ENCODE measurements at regions not wholly inside any gene's neighbourhood (a gene's known extent, or its start where the extent isn't known, plus 50 kb on each side); places are given as distances from the start of the nearest gene placed in this dataset.
"Not testable (repeated sequence)": the region's sequence is repeated elsewhere in the genome, so short reads cannot be mapped to it uniquely, and the experiment has no call there.

DNA sequence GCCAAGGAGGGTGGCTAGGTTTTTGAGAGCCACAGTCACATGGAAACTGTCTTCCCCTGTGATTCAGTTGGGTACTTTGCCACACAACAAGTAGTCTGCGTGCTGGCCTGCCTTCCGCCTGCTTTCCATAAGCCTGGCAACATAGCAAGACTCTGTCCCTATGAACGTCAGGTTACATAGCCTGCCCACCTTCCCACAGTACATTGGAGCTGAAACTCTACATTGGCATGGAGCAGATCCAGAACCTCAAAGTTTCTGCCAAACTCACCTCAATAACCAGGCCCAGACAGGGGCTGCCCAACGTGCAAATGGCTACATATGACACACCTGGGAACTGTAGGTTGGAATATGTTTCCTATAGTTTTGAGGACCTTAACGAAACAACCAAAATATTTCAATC, 140.6 kb upstream of the PRICKLE2 start:
- Histone ChIP-seq H3K27ac (ENCODE audit: low read depth, low read length) (no peak overlapping the region), H3K4me3 (ENCODE audit: low read length) (no peak overlapping the region), H3K4me1 (ENCODE audit: insufficient read depth, low read length) (no peaks in the 10 kb centered on the region), H3K36me3 (ENCODE audit: insufficient read depth, low read length) (no peaks in the 10 kb centered on the region), H3K9me3 (ENCODE audit: low read length) (no peaks in the 10 kb centered on the region), H3K27me3 (ENCODE audit: insufficient read depth, low read length, poor library complexity, severe bottlenecking) (no peaks in the 10 kb centered on the region)
- POLR2A ChIA-PET, result no interaction called here
- Mint-ChIP-seq H3K27ac (no peak overlapping the region), H3K4me3 (no peak overlapping the region), H3K4me1 (no peaks in the 10 kb centered on the region), H3K36me3 (no peaks in the 10 kb centered on the region), H3K27me3 (peaks cover under 1 to 3% of the 10 kb centered on the region in 2 donors), H3K9me3 (peaks cover 0 to 2% (median 0%) of the 10 kb centered on the region in 5 donors)
- CTCF ChIA-PET, result interaction anchor here (1.0 kb wide), 1 partner anchor 8 kb away, joined by 3 read pairs; no protein-coding TSS in a partner anchor
- no peak for DNase-seq

DNA sequence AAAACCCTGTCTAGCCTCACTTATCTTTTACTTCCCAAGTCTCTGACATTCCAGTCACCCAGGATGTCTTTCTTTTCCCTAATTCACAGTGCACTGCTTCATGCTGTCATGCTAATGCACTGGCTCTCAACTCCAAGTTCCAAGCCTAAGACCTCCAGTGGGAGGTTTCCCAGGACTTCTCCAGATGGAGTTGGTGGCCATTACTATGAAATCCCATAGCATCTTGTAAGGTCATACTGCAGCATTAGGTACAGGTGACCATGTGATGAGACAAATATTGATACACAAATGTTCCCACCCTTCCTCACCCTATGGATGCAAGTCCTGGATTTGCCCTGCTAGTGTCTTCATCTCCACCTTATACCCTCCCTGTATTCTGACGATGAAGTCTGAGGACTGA, 138.6 kb upstream of the PRICKLE2 start:
- H3K27me3 Mint-ChIP-seq, result peaks cover 0 to 6% of the 10 kb centered on the region in 2 donors
- no peak overlapping the region for H3K27ac Mint-ChIP-seq
- H3K4me1 Mint-ChIP-seq, result no peaks in the 10 kb centered on the region
- Histone ChIP-seq H3K4me3 (ENCODE audit: low read length) (no peak overlapping the region), H3K27me3 (ENCODE audit: insufficient read depth, low read length, poor library complexity, severe bottlenecking) (no peaks in the 10 kb centered on the region), H3K9me3 (ENCODE audit: low read length) (no peaks in the 10 kb centered on the region), H3K27ac (ENCODE audit: low read depth, low read length) (no peak overlapping the region), H3K36me3 (ENCODE audit: insufficient read depth, low read length) (no peaks in the 10 kb centered on the region), H3K4me1 (ENCODE audit: insufficient read depth, low read length) (no peaks in the 10 kb centered on the region)
- H3K36me3 Mint-ChIP-seq, result no peaks in the 10 kb centered on the region
- ChIA-PET POLR2A (no interaction called here), CTCF (no interaction called here)
- no peak for DNase-seq
- no peak overlapping the region for H3K4me3 Mint-ChIP-seq
- H3K9me3 Mint-ChIP-seq, result peaks cover 0 to 2% (median 0%) of the 10 kb centered on the region in 5 donors

DNA sequence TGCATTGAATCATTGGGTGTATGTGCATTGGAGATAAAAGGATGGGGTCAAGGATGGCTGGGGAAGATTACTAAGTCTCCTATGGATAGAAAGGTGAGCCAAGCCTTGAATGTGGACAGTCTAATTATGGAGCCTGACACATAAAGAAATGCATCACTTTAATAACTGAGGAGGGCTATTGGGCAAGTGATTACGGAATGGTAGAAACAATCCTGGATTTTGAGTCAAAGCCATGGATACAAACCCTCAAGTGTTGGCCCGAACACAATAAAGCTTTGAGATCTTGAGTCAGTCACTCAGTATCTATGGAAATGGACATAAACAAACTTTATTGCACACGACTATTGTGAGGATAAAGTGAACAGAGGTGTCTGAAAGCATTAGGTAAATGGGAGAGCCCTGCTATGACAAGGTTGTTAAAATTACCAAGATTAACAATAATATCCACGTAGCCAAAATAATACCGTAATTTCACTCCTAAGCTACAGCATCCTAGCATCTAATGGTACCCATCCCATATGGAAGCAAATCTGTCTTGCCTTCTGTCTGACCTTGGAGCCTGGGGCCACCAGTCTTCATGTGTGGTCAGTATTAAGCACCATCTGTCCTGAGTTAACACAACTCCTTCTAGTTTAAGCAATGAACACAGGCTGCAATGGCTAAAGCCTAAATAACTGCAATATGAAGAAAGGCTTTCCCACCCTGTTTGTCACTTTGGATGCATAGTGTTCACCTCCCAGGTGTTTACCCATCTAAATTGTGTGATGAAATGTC, 136.9 kb upstream of the PRICKLE2 start:
- CTCF ChIA-PET, result no interaction called here
- no peaks in the 10 kb centered on the region for H3K27me3 ChIP-seq (ENCODE audit: insufficient read depth, low read length, poor library complexity, severe bottlenecking)

DNA sequence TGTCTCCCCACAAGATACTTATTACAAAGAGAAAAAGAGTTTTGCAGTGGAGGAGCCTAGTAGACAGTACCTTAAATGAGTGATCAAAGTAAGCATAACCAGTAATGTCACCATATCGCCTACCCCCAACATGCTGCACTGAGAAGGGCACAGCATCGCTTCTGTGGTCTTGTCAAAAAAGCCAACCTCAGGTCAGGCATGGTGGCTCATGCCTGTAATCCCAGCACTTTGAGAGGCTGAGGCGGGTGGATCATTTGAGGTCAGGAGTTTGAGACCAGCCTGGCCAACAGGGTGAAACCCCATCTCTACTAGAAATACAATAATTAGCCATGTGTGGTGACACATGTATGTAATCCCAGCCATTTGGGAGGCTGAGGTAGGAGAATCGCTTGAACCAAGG, 135.8 kb upstream of the PRICKLE2 start:
- H3K4me3 Mint-ChIP-seq; H3K4me1 Mint-ChIP-seq; CTCF ChIA-PET; H3K36me3 Mint-ChIP-seq; H3K4me1 ChIP-seq (ENCODE audit: insufficient read depth, low read length); DNase-seq; H3K27me3 Mint-ChIP-seq; H3K4me3 ChIP-seq (ENCODE audit: low read length); H3K9me3 Mint-ChIP-seq; H3K36me3 ChIP-seq (ENCODE audit: insufficient read depth, low read length); H3K27me3 ChIP-seq (ENCODE audit: insufficient read depth, low read length, poor library complexity, severe bottlenecking); H3K27ac ChIP-seq (ENCODE audit: low read depth, low read length); H3K27ac Mint-ChIP-seq; H3K9me3 ChIP-seq (ENCODE audit: low read length); POLR2A ChIA-PET: not testable (repeated sequence)

More for the DNA sequence above, 136.9 kb upstream of the PRICKLE2 start:
- POLR2A ChIA-PET, result no interaction called here
- H3K4me3 ChIP-seq (ENCODE audit: low read length), result no peak overlapping the region
- H3K4me1 ChIP-seq (ENCODE audit: insufficient read depth, low read length), result no peaks in the 10 kb centered on the region
- Mint-ChIP-seq H3K27ac (no peak overlapping the region), H3K36me3 (no peaks in the 10 kb centered on the region), H3K4me3 (no peak overlapping the region), H3K9me3 (peaks cover 0 to 2% (median 0%) of the 10 kb centered on the region in 5 donors), H3K4me1 (no peaks in the 10 kb centered on the region), H3K27me3 (peaks cover 1 to 6% of the 10 kb centered on the region in 2 donors)
- H3K9me3 ChIP-seq (ENCODE audit: low read length), result no peaks in the 10 kb centered on the region
- no peak overlapping the region for H3K27ac ChIP-seq (ENCODE audit: low read depth, low read length)
- no peak for DNase-seq
- H3K36me3 ChIP-seq (ENCODE audit: insufficient read depth, low read length), result no peaks in the 10 kb centered on the region

DNA sequence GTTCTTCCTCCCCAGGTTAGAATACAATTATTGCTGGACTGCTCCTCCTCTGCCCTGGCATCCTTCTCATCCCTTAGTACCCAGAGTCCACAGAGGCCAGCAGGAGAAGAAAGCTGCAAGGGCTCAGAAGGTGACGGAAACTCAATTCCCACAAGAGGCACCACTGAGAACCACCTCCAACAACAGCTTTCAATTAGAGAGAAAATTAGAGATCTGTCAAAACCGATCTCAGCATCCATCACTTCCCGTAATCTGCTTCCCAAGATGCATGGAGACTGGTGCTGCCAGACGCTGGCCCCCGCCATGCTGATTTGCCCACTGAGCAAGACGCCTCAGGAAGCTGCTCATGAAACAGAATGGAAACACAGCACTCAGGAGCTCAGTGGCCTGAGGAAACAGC, 135.0 kb upstream of the PRICKLE2 start:
- CTCF ChIA-PET, result no interaction called here
- POLR2A ChIA-PET, result no interaction called here
- Mint-ChIP-seq H3K27me3 (peaks cover 1 to 6% of the 10 kb centered on the region in 2 donors), H3K27ac (no peak overlapping the region), H3K36me3 (no peaks in the 10 kb centered on the region), H3K4me1 (no peaks in the 10 kb centered on the region), H3K9me3 (peaks cover 0 to 2% (median 0%) of the 10 kb centered on the region in 5 donors), H3K4me3 (no peak overlapping the region)
- H3K27ac ChIP-seq (ENCODE audit: low read depth, low read length), result no peak overlapping the region
- H3K4me3 ChIP-seq (ENCODE audit: low read length), result no peak overlapping the region
- no peaks in the 10 kb centered on the region for H3K36me3 ChIP-seq (ENCODE audit: insufficient read depth, low read length)
- H3K9me3 ChIP-seq (ENCODE audit: low read length), result no peaks in the 10 kb centered on the region
- DNase-seq, result no peak
- no peaks in the 10 kb centered on the region for H3K27me3 ChIP-seq (ENCODE audit: insufficient read depth, low read length, poor library complexity, severe bottlenecking)
- no peaks in the 10 kb centered on the region for H3K4me1 ChIP-seq (ENCODE audit: insufficient read depth, low read length)

DNA sequence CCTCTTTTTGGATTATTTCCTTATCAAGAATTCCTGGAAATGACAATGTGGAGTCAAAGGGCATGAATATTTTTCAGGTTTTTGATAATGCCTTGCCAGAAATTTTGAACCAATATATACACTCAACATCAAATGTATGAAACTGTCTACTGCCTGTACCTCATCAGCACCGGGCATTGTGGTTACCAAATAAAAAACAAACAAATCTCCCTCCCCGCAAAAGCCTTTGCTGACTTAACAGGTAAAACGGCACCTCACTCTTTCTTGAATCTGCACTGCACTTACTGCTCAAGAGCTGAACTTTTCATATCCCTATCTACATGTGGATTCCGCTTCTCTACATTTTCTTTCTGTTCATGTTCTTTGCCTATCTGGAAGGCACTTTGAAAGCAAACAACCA, 134.5 kb upstream of the PRICKLE2 start:
- H3K27me3 ChIP-seq (ENCODE audit: insufficient read depth, low read length, poor library complexity, severe bottlenecking), result no peaks in the 10 kb centered on the region
- H3K27ac ChIP-seq (ENCODE audit: low read depth, low read length), result no peak overlapping the region
- no peak overlapping the region for H3K27ac Mint-ChIP-seq
- H3K27me3 Mint-ChIP-seq, result peaks cover 1 to 6% of the 10 kb centered on the region in 2 donors
- H3K36me3 Mint-ChIP-seq, result no peaks in the 10 kb centered on the region
- ChIA-PET CTCF (no interaction called here), POLR2A (no interaction called here)
- H3K9me3 Mint-ChIP-seq, result peaks cover 0 to 2% (median 0%) of the 10 kb centered on the region in 5 donors
- H3K4me3 Mint-ChIP-seq, result no peak overlapping the region
- no peaks in the 10 kb centered on the region for H3K36me3 ChIP-seq (ENCODE audit: insufficient read depth, low read length)
- H3K4me3 ChIP-seq (ENCODE audit: low read length), result no peak overlapping the region
- H3K9me3 ChIP-seq (ENCODE audit: low read length), result no peaks in the 10 kb centered on the region
- no peak for DNase-seq
- no peaks in the 10 kb centered on the region for H3K4me1 Mint-ChIP-seq
- H3K4me1 ChIP-seq (ENCODE audit: insufficient read depth, low read length), result no peaks in the 10 kb centered on the region

DNA sequence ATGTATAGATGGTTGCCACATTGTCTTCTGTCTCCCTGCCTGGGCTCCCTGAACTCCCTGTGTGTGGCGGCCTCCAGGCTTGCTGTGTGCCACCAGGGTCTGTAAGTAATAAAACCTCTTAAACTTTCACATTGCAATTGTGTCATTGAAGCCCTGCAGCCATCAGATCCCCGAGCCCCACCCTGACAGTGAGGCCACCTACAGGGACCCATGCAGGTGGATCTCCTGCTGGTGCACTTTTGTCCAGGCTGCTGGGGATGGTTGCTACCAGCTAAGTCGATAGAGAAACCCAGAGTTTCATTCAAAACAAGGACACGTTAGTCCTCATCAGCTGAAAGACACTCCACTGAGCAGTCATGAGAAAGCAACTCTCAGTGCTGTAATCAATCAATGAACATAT, 133.6 kb upstream of the PRICKLE2 start:
- H3K27me3 Mint-ChIP-seq, result peaks cover 1 to 6% of the 10 kb centered on the region in 2 donors
- Histone ChIP-seq H3K4me3 (ENCODE audit: low read length) (no peak overlapping the region), H3K9me3 (ENCODE audit: low read length) (no peaks in the 10 kb centered on the region), H3K27me3 (ENCODE audit: insufficient read depth, low read length, poor library complexity, severe bottlenecking) (no peaks in the 10 kb centered on the region), H3K27ac (ENCODE audit: low read depth, low read length) (no peak overlapping the region), H3K4me1 (ENCODE audit: insufficient read depth, low read length) (no peaks in the 10 kb centered on the region), H3K36me3 (ENCODE audit: insufficient read depth, low read length) (no peaks in the 10 kb centered on the region)
- no peaks in the 10 kb centered on the region for H3K36me3 Mint-ChIP-seq
- ChIA-PET CTCF (no interaction called here), POLR2A (no interaction called here)
- peaks cover 0 to 2% (median 0%) of the 10 kb centered on the region in 5 donors for H3K9me3 Mint-ChIP-seq
- no peak overlapping the region for H3K4me3 Mint-ChIP-seq
- no peak for DNase-seq
- no peak overlapping the region for H3K27ac Mint-ChIP-seq
- H3K4me1 Mint-ChIP-seq, result no peaks in the 10 kb centered on the region

DNA sequence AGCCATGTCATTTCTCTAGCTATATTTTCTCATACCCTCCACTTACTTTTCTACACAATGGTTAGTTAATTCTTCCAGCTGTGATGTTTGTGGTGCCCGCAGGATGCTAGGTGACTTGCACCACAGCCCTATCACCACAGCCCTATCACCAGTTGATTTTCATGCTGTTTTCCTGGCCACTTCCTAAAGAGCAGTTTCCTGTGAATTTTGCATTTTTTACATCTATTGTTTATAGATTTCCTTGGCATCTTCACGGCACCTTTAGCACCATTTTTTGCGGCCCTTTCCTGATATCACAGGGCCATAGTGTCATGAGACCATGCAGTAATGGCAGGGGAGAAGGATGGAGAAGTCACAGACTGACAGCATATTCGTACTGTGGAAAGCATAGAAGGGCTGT, 132.9 kb upstream of the PRICKLE2 start:
- peaks cover 0 to 2% (median 0%) of the 10 kb centered on the region in 5 donors for H3K9me3 Mint-ChIP-seq
- POLR2A ChIA-PET, result no interaction called here
- peak overlapping the region in 2 of 8 donors; percentile 9 to 68 for H3K27ac Mint-ChIP-seq
- no peak overlapping the region for H3K4me3 Mint-ChIP-seq
- no peaks in the 10 kb centered on the region for H3K27me3 ChIP-seq (ENCODE audit: insufficient read depth, low read length, poor library complexity, severe bottlenecking)
- no peaks in the 10 kb centered on the region for H3K4me1 ChIP-seq (ENCODE audit: insufficient read depth, low read length)
- CTCF ChIA-PET, result no interaction called here
- no peak overlapping the region for H3K27ac ChIP-seq (ENCODE audit: low read depth, low read length)
- H3K4me3 ChIP-seq (ENCODE audit: low read length), result no peak overlapping the region
- no peaks in the 10 kb centered on the region for H3K9me3 ChIP-seq (ENCODE audit: low read length)
- H3K36me3 Mint-ChIP-seq, result no peaks in the 10 kb centered on the region
- peaks cover 1 to 6% of the 10 kb centered on the region in 2 donors for H3K27me3 Mint-ChIP-seq
- no peak for DNase-seq
- no peaks in the 10 kb centered on the region for H3K4me1 Mint-ChIP-seq
- no peaks in the 10 kb centered on the region for H3K36me3 ChIP-seq (ENCODE audit: insufficient read depth, low read length)
